HG02884 (cell line): ENCODE measurements at regions not wholly inside any gene's neighbourhood (a gene's known extent, or its start where the extent isn't known, plus 50 kb on each side); places are given as distances from the start of the nearest gene placed in this dataset.

Experiments
- ATAC-seq: cut with Tn5 transposase; IDR thresholded peaks from one replicate; pipeline ENCODE4 v1.9.1; 2021; ENCODE audit warnings: mild to moderate bottlenecking, moderate library complexity; ENCODE audit not compliant: unreplicated experiment

DNA sequence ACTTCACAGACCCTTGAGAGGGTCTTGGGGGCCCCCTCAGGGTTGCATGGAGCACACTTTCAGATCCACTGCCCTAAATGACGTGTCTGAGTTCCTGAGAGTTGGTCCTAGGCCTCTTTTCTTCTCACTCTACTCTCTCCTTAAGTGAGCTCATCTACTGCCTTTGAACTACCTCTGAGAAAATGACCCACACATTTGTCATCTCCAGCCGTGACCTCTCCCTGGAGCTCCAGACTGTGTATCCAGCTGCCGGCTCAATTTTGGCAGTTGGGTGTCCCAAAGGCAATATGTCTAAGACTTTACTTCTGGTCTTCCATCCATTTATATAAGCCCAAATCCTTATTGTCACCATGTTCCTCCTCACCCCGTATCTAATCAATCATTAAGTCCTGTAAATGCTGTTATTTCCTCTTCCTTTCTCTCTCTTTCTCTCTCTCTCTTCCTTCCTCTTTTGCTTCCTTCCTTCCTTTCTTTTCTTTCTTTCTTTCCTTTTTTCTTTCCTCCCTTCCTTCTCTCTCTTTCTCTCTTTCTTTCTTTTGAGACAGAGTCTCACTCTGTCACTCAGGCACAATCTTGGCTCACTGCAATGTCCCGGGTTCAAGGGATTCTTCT is 51.2 kb upstream of the HSPA9 start:
- ATAC-seq: no peak

DNA sequence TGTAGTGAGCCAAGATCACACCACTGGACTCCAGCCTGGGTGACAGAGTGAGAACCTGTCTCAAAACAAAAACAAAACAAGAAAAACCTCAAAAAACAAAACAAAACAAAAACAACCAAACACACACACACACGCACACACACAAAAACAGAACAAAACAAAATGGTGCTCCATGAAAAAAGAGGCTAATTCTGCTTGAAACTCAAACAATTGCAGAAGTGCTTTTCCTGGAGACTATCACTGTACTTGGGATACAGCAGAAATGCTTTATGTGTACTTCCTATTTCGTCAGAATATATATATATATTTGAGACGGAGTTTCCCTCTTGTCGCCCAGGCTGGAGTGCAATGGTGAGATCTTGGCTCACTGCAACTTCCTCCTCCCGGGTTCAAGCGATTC is 49.9 kb upstream of the HSPA9 start:
- no peak for ATAC-seq
